GM06990 (cell line): ENCODE measurements at regions not wholly inside any gene's neighbourhood (a gene's known extent, or its start where the extent isn't known, plus 50 kb on each side); places are given as distances from the start of the nearest gene placed in this dataset.

Experiments
- DNase-seq: peaks from one replicate; pipeline ENCODE4 v3.0.0-alpha.2; 2011; ENCODE audit not compliant: insufficient read length; ENCODE audit errors: extremely low read depth
- H3K27me3 ChIP-seq: replicated peaks from 2 replicates; pipeline ENCODE4 v1.6.0; 2011; ENCODE audit warnings: low read length; ENCODE audit not compliant: control insufficient read depth, insufficient read depth
- H3K36me3 ChIP-seq: 2 replicates; pipeline ENCODE4 v1.5.1; 2011; ENCODE audit warnings: low read length; ENCODE audit not compliant: control insufficient read depth, insufficient read depth
- H3K4me3 ChIP-seq: replicated peaks from 2 replicates; pipeline ENCODE4 v1.5.1; 2011; ENCODE audit warnings: low read depth, mild to moderate bottlenecking, control low read depth, low read length
- CTCF ChIP-seq: IDR thresholded peaks from 2 replicates; pipeline ENCODE4 v1.5.1; 2011; ENCODE audit warnings: low read length, control low read depth, mild to moderate bottlenecking, inconsistent platforms; ENCODE audit not compliant: insufficient read depth, poor library complexity, severe bottlenecking

GRCh38 chr2:65700004-65700651, 267.7 kb upstream of the SPRED2 start:
- Histone ChIP-seq H3K36me3 (no peaks in the 10 kb centered on the region), H3K27me3 (no peaks in the 10 kb centered on the region), H3K4me3 (no peak overlapping the region)
- DNase-seq: no peak
- TF ChIP-seq CTCF: no peak

DNA sequence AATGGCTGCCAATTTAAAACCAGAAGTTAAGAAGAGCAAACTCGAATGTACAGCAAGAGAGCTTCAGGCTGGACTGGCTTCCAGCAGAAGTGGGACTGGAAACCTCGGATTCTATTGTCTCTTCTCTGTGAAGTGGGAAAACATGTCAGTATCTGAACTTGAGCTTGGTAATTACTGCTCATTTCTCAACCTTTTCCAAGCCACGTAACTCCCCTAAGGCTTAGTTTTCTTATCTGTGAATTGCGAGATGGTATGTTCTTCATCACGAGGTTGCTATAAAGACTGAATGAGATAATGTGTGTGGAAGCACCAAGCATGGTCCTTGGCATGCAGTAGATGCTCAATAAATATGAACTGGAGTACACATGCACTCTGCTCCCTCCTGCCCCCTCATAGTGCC, 259.4 kb upstream of the SPRED2 start:
- no peak for DNase-seq
- Histone ChIP-seq H3K4me3 (no peak overlapping the region), H3K36me3 (no peaks in the 10 kb centered on the region), H3K27me3 (no peaks in the 10 kb centered on the region)
- TF ChIP-seq CTCF: no peak

- no peak for DNase-seq
- Histone ChIP-seq H3K36me3 (no peaks in the 10 kb centered on the region), H3K27me3 (no peaks in the 10 kb centered on the region), H3K4me3 (no peak overlapping the region)
- no peak for TF ChIP-seq CTCF
These were observed 255.9 kb upstream of the SPRED2 start for GRCh38 chr2:65688141-65688886.

DNA sequence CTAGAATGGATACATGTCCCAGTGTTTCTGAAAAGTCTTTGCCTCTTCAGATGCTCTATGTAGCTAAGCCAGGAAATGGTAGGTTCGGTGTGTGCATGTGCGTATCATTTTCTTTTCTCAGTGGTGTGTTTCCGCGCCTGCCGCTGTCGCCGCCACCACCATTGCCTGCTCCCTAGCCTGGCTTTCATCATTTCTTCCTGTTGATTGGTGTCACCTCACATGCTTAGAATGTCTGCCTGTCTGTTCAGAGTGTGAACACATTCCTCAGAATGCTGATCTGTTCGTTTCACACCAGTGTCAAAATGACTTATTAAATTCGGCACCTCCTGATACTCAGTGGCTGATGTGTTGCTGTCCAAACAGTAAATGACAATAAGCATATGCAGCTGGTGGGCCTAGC, 255.2 kb upstream of the SPRED2 start:
- DNase-seq: no peak
- H3K4me3 ChIP-seq: no peak overlapping the region
- no peaks in the 10 kb centered on the region for H3K36me3 ChIP-seq
- TF ChIP-seq CTCF: no peak
- H3K27me3 ChIP-seq: no peaks in the 10 kb centered on the region

- H3K27me3 ChIP-seq: no peaks in the 10 kb centered on the region
- H3K4me3 ChIP-seq: no peak overlapping the region
- DNase-seq: no peak
- TF ChIP-seq CTCF: peak; percentile 26
- H3K36me3 ChIP-seq: no peaks in the 10 kb centered on the region
These were observed 254.6 kb upstream of the SPRED2 start for GRCh38 chr2:65686928-65687521.
